NB4 (cell line): ENCODE measurements at regions not wholly inside any gene's neighbourhood (a gene's known extent, or its start where the extent isn't known, plus 50 kb on each side); places are given as distances from the start of the nearest gene placed in this dataset.
A peak's percentile ranks its signal among the peaks of the same experiment; 100 is the strongest.

Experiments used
- DNase-seq: peaks from one replicate; pipeline ENCODE4 v3.0.0; 2010; ENCODE audit warnings: low read depth
- H3K4me3 ChIP-seq: one replicate; pipeline ENCODE4 v1.5.1; 2011; ENCODE audit warnings: mild to moderate bottlenecking, low read depth, low read length, moderate library complexity
- CTCF ChIP-seq: IDR thresholded peaks from one replicate; pipeline ENCODE4 v1.5.1; 2012; ENCODE audit warnings: low read depth, low read length
- MAX ChIP-seq: IDR thresholded peaks from 2 replicates; pipeline ENCODE4 v1.6.1; 2011; ENCODE audit warnings: low read depth, low read length
- MYC ChIP-seq: IDR thresholded peaks from 2 replicates; pipeline ENCODE4 v1.6.1; 2011; ENCODE audit warnings: low read depth, low read length
- POLR2A ChIP-seq: IDR thresholded peaks from 2 replicates; pipeline ENCODE4 v1.6.1; 2011; ENCODE audit warnings: mild to moderate bottlenecking; ENCODE audit not compliant: insufficient read length; ENCODE audit errors: extremely low read depth

GRCh38 chr4:37771771-37772170 is 54.7 kb upstream of the PGM2 start:
- no peak overlapping the region for H3K4me3 ChIP-seq
- no peak for DNase-seq
- TF ChIP-seq CTCF (no peak), MAX (no peak), MYC (no peak), POLR2A (no peak)

DNA sequence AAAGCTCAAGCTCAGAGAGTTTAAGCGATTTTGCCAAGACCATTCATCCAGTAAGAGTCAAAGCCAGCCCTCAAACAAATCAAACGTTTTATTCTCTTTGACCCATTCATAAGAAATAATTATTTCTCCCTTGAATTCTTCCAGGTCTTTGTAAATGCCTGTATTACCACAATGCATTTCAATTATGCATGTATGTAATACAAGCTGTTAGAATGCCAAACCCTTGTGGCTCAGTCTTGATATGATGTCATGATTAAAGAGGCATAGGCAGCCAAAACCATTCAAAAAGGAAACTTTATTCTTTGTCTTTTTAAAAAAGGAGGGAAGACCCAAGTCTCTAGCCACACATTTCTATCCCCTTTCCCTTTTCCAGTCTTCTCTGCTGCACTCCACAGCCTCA is 56.5 kb upstream of the PGM2 start:
- no peak for DNase-seq
- TF ChIP-seq MYC (no peak), POLR2A (no peak), MAX (no peak), CTCF (no peak)

GRCh38 chr4:37769391-37769989 is 57.0 kb upstream of the PGM2 start:
- TF ChIP-seq CTCF (no peak), MAX (no peak), POLR2A (no peak), MYC (no peak)
- H3K4me3 ChIP-seq: no peak overlapping the region
- no peak for DNase-seq

More for the DNA sequence above, 56.5 kb upstream of the PGM2 start:
- no peak overlapping the region for H3K4me3 ChIP-seq

DNA sequence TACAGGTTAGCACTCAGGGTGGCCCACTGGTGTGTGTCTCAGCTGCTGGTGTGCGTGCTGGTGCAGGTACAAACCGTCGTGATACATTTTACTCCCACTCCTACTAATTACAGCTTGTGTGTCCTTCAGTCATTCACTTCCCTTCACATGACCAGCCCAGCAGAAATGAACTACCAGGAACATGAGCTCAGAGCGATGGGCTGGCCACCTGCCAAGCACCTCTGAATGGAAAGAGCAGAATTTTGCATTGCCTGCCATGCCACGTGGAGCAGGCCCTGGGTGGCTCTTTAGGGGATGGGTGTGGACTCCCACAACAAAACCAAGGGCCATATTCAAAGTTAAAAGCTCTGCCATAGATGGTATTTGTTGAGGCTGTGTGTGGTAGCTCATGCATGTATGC is 58.9 kb upstream of the PGM2 start:
- DNase-seq: peak; percentile 18
- no peak overlapping the region for H3K4me3 ChIP-seq
- no peak for TF ChIP-seq POLR2A
- no peak for TF ChIP-seq CTCF
- TF ChIP-seq MYC: no peak
- no peak for TF ChIP-seq MAX

- H3K4me3 ChIP-seq: no peak overlapping the region
- no peak for TF ChIP-seq CTCF
- no peak for TF ChIP-seq POLR2A
- no peak for TF ChIP-seq MAX
- no peak for TF ChIP-seq MYC
- DNase-seq: no peak
Measured at GRCh38 chr4:37767019-37767418, 59.5 kb upstream of the PGM2 start.

DNA sequence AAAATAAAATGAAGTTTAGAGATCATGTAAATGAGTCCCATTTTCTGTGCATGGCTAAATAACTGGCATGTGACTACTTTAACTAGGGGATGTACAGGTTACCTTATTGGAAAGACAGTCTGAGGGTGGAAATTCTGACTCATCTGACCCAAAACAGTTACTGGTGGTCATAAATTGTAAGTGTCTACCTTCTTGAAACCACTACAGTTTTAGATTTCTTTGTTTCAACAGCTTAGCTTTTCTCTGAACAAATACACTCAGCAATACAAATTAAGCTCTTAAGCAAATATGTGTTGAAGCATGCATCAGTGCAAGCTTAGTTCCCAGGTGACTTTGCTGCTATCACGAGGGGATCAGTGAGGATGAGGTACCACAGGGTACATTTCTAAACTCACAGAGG is 60.7 kb upstream of the PGM2 start:
- H3K4me3 ChIP-seq: no peak overlapping the region
- TF ChIP-seq MAX (no peak), MYC (no peak), CTCF (no peak), POLR2A (no peak)
- peak; percentile 27 for DNase-seq
